HEK293 (cell line): ENCODE measurements at regions not wholly inside any gene's neighbourhood (a gene's known extent, or its start where the extent isn't known, plus 50 kb on each side); places are given as distances from the start of the nearest gene placed in this dataset.

ENCODE experiments used
- CTCF ChIA-PET: fragments of 350-600 bp; formaldehyde crosslinking; extraction: SDS; loops from one replicate; lab custom pipeline; 2021; ENCODE audit warnings: antibody characterized with exemption; lab: Yijun Ruan, JAX
- POLR2A ChIA-PET: fragments of 300-600 bp; formaldehyde crosslinking; extraction: SDS; loops from one replicate; lab custom pipeline; 2020; ENCODE audit warnings: antibody characterized with exemption, inconsistent platforms; lab: Yijun Ruan, JAX
- H3K27ac ChIP-seq: fragments of 200-500 bp; sonication (Bioruptor generic); 2 replicates; pipeline ENCODE4 v1.5.1; 2014; ENCODE audit warnings: low read depth, low read length, control low read depth, inconsistent platforms; ENCODE audit errors: extremely low read depth
- H3K36me3 ChIP-seq, 2 experiments: fragments of 200-500 bp in 1 of 2; sonication (Bioruptor generic) in 1 of 2; 1 replicate in 1 of 2; 2 replicates in 1 of 2; pipeline ENCODE4 v1.5.1; 2014 to 2017; ENCODE audit warnings: inconsistent platforms in 2 of 2, low read length in 2 of 2; ENCODE audit not compliant: control insufficient read depth in 2 of 2, insufficient read depth in 1 of 2
- H3K4me1 ChIP-seq: fragments of 200-500 bp; sonication (Bioruptor generic); 2 replicates; pipeline ENCODE4 v1.5.1; 2014; ENCODE audit warnings: mild to moderate bottlenecking, low read length, inconsistent platforms; ENCODE audit not compliant: control insufficient read depth, insufficient read depth
- H3K4me3 ChIP-seq: 2 replicates; pipeline ENCODE4 v1.5.1; 2011; ENCODE audit warnings: low read depth, mild to moderate bottlenecking, control low read depth, low read length, moderate library complexity
- H3K9me3 ChIP-seq: fragments of 200-500 bp; sonication (Bioruptor generic); 2 replicates; pipeline ENCODE4 v1.5.1; 2014; ENCODE audit warnings: low read depth, low read length, inconsistent platforms; ENCODE audit not compliant: control insufficient read depth, insufficient read depth
- GLI4 ChIP-seq: fragments of 450-650 bp; formaldehyde crosslinking; IDR thresholded peaks from 2 replicates; pipeline ENCODE4 v1.5.1; 2016; ENCODE audit warnings: missing biosample characterization, missing genetic modification characterization
- PRDM6 ChIP-seq: fragments of 450-650 bp; formaldehyde crosslinking; IDR thresholded peaks from 2 replicates; pipeline ENCODE4 v1.5.1; 2017; ENCODE audit warnings: missing biosample characterization, missing genetic modification characterization
- SALL2 ChIP-seq: fragments of 450-650 bp; formaldehyde crosslinking; IDR thresholded peaks from 2 replicates; pipeline ENCODE4 v1.5.0; 2017; ENCODE audit warnings: missing biosample characterization, mild to moderate bottlenecking, missing genetic modification characterization, borderline replicate concordance
- ZBTB17 ChIP-seq: fragments of 450-650 bp; formaldehyde crosslinking; IDR thresholded peaks from 2 replicates; pipeline ENCODE4 v1.5.1; 2016; ENCODE audit warnings: missing biosample characterization, missing genetic modification characterization
- ZBTB49 ChIP-seq: fragments of 450-650 bp; formaldehyde crosslinking; IDR thresholded peaks from 2 replicates; pipeline ENCODE4 v1.5.1; 2016; ENCODE audit warnings: missing biosample characterization, missing genetic modification characterization, low read depth
- ZNF155 ChIP-seq: fragments of 450-650 bp; formaldehyde crosslinking; IDR thresholded peaks from 2 replicates; pipeline ENCODE4 v1.5.1; 2016; ENCODE audit warnings: missing biosample characterization, missing genetic modification characterization
- ZNF19 ChIP-seq: fragments of 450-650 bp; formaldehyde crosslinking; IDR thresholded peaks from 2 replicates; pipeline ENCODE4; 2016; ENCODE audit warnings: missing biosample characterization, missing genetic modification characterization, low read depth
- ZNF202 ChIP-seq: fragments of 450-650 bp; formaldehyde crosslinking; IDR thresholded peaks from 2 replicates; pipeline ENCODE4 v1.5.1; 2016; ENCODE audit warnings: missing biosample characterization, missing genetic modification characterization, borderline replicate concordance
- ZNF404 ChIP-seq: fragments of 450-650 bp; formaldehyde crosslinking; IDR thresholded peaks from 2 replicates; pipeline ENCODE4 v1.5.1; 2017; ENCODE audit warnings: missing biosample characterization, missing genetic modification characterization
- ZNF501 ChIP-seq: fragments of 450-650 bp; formaldehyde crosslinking; IDR thresholded peaks from 2 replicates; pipeline ENCODE4 v1.5.1; 2016; ENCODE audit warnings: missing biosample characterization, missing genetic modification characterization
- ZNF626 ChIP-seq: fragments of 450-650 bp; sonication (Bioruptor Pico); formaldehyde crosslinking; IDR thresholded peaks from 2 replicates; pipeline ENCODE4 v1.5.1; 2018; ENCODE audit warnings: missing biosample characterization, missing genetic modification characterization, inconsistent platforms
- ZNF654 ChIP-seq: fragments of 450-650 bp; formaldehyde crosslinking; IDR thresholded peaks from 2 replicates; pipeline ENCODE4 v1.5.1; 2016; ENCODE audit warnings: low read depth, missing biosample characterization, missing genetic modification characterization
- ZSCAN18 ChIP-seq: fragments of 450-650 bp; formaldehyde crosslinking; IDR thresholded peaks from 2 replicates; pipeline ENCODE4 v1.5.1; 2016; ENCODE audit warnings: missing biosample characterization, missing genetic modification characterization
- TF ChIP-seq, protein P1 (sequence below): fragments of 450-650 bp; formaldehyde crosslinking; IDR thresholded peaks from 2 replicates; pipeline ENCODE4 v1.5.1; 2016; ENCODE audit warnings: missing biosample characterization, missing genetic modification characterization
- TF ChIP-seq, protein P2 (sequence below): fragments of 450-650 bp; formaldehyde crosslinking; IDR thresholded peaks from 2 replicates; pipeline ENCODE4 v1.5.1; 2016; ENCODE audit warnings: missing biosample characterization, missing genetic modification characterization, borderline replicate concordance
- TF ChIP-seq, protein P3 (sequence below): fragments of 450-650 bp; formaldehyde crosslinking; IDR thresholded peaks from 2 replicates; pipeline ENCODE4 v1.5.1; 2016; ENCODE audit warnings: missing biosample characterization, missing genetic modification characterization

- TF ChIP-seq ZBTB49 (no peak), PRDM6 (tag by site-specific recombination) (no peak), ZNF19 (no peak), ZNF155 (tag by site-specific recombination) (no peak), ZSCAN18 (no peak), ZNF202 (no peak), ZBTB17 (tag by site-specific recombination) (no peak), ZNF654 (tag by site-specific recombination) (no peak), SALL2 (tag by site-specific recombination) (no peak), ZNF404 (tag by site-specific recombination) (no peak), ZNF626 (tag by site-specific recombination) (no peak)
- TF ChIP-seq, protein P1, sequence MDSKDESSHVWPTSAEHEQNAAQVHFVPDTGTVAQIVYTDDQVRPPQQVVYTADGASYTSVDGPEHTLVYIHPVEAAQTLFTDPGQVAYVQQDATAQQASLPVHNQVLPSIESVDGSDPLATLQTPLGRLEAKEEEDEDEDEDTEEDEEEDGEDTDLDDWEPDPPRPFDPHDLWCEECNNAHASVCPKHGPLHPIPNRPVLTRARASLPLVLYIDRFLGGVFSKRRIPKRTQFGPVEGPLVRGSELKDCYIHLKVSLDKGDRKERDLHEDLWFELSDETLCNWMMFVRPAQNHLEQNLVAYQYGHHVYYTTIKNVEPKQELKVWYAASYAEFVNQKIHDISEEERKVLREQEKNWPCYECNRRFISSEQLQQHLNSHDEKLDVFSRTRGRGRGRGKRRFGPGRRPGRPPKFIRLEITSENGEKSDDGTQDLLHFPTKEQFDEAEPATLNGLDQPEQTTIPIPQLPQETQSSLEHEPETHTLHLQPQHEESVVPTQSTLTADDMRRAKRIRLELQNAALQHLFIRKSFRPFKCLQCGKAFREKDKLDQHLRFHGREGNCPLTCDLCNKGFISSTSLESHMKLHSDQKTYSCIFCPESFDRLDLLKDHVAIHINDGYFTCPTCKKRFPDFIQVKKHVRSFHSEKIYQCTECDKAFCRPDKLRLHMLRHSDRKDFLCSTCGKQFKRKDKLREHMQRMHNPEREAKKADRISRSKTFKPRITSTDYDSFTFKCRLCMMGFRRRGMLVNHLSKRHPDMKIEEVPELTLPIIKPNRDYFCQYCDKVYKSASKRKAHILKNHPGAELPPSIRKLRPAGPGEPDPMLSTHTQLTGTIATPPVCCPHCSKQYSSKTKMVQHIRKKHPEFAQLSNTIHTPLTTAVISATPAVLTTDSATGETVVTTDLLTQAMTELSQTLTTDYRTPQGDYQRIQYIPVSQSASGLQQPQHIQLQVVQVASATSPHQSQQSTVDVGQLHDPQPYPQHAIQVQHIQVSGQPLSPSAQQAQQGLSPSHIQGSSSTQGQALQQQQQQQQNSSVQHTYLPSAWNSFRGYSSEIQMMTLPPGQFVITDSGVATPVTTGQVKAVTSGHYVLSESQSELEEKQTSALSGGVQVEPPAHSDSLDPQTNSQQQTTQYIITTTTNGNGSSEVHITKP (tag by site-specific recombination), result no peak
- TF ChIP-seq, protein P2, sequence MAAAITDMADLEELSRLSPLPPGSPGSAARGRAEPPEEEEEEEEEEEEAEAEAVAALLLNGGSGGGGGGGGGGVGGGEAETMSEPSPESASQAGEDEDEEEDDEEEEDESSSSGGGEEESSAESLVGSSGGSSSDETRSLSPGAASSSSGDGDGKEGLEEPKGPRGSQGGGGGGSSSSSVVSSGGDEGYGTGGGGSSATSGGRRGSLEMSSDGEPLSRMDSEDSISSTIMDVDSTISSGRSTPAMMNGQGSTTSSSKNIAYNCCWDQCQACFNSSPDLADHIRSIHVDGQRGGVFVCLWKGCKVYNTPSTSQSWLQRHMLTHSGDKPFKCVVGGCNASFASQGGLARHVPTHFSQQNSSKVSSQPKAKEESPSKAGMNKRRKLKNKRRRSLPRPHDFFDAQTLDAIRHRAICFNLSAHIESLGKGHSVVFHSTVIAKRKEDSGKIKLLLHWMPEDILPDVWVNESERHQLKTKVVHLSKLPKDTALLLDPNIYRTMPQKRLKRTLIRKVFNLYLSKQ, result no peak
- TF ChIP-seq, protein P3, sequence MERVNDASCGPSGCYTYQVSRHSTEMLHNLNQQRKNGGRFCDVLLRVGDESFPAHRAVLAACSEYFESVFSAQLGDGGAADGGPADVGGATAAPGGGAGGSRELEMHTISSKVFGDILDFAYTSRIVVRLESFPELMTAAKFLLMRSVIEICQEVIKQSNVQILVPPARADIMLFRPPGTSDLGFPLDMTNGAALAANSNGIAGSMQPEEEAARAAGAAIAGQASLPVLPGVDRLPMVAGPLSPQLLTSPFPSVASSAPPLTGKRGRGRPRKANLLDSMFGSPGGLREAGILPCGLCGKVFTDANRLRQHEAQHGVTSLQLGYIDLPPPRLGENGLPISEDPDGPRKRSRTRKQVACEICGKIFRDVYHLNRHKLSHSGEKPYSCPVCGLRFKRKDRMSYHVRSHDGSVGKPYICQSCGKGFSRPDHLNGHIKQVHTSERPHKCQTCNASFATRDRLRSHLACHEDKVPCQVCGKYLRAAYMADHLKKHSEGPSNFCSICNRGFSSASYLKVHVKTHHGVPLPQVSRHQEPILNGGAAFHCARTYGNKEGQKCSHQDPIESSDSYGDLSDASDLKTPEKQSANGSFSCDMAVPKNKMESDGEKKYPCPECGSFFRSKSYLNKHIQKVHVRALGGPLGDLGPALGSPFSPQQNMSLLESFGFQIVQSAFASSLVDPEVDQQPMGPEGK (tag by site-specific recombination), result no peak
These were observed 80.2 kb upstream of the ACSL4 start (continued) for GRCh38 chrX:109813236-109813635.

DNA sequence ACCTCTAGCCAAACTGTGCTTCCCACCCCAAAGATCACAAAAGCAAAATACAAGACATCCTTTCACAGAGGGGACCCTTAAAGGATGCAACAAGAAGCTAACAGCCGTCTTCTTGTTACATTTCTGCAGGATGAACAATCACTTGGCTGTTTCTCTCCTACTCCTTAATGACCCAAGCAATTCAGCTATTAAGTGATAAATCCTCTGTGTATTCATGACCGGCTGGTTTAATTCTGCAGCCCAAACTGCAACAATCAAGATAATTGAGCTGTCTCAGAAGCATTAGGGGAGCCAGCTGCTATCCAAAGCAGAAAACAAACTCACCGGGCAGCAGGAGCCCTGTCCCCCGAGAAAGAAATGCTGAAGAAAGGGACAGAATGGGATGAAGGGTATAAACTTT, 85.9 kb upstream of the ACSL4 start:
- H3K4me3 ChIP-seq, result no peak overlapping the region
- ChIA-PET POLR2A (no interaction called here), CTCF (interaction anchor here (0.6 to 1.6 kb wide), 5 partner anchors 18 to 106 kb away, joined by 3 to 6 read pairs (median 4); no protein-coding TSS in a partner anchor)
- TF ChIP-seq GLI4 (tag by site-specific recombination) (no peak), ZNF501 (tag by site-specific recombination) (no peak)
- H3K9me3 ChIP-seq, result no peaks in the 10 kb centered on the region
- H3K4me1 ChIP-seq, result no peaks in the 10 kb centered on the region
- H3K36me3 ChIP-seq, result no peaks in the 10 kb centered on the region
- no peak overlapping the region for H3K27ac ChIP-seq
